ENCODE measurements at regions not wholly inside any gene's neighbourhood (a gene's known extent, or its start where the extent isn't known, plus 50 kb on each side); places are given as distances from the start of the nearest gene placed in this dataset.

DNA sequence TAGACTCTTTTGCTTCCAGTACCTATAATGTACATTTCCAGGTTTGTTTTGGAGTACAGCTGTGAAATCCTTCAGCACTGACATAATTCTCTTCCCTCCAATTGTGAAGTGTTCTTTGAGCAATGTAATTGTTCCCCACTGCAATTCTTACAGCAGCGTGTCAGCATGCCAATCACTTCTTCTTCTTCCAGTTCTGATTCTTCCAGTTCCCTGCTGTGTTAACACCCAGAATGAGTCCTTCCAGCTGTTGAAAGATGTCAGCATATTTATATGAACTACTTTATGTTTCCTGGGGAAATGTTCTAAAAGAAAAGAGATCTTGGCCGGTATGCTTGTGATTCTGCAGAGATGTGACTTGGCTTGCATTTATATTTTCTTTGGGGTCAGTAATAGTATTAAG lies 213.9 kb downstream of the UNC5CL start:
- no peak for DNase-seq

GRCh38 chr6:40823917-40824891 lies 214.8 kb downstream of the UNC5CL start:
- DNase-seq, result peak; percentile 24 to 34

DNA sequence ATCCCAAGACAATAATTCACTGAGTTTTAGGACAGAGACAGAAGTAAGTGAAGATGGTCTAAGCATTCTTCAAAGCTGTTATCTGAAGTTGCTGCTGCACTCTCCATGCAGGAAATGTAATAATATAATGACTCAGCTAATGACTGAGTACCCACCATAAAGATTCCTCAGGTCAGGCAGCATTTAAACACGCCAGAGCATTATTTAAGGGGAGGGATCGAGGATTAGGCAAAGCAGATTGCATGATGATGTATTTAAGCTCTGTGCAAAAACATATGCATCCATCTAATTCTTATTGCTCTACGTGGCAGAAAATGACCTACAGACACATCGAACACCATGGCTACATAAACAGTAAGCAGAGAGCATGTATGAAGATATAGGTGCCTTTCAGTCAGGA lies 216.4 kb downstream of the UNC5CL start:
- DNase-seq, result no peak

DNA sequence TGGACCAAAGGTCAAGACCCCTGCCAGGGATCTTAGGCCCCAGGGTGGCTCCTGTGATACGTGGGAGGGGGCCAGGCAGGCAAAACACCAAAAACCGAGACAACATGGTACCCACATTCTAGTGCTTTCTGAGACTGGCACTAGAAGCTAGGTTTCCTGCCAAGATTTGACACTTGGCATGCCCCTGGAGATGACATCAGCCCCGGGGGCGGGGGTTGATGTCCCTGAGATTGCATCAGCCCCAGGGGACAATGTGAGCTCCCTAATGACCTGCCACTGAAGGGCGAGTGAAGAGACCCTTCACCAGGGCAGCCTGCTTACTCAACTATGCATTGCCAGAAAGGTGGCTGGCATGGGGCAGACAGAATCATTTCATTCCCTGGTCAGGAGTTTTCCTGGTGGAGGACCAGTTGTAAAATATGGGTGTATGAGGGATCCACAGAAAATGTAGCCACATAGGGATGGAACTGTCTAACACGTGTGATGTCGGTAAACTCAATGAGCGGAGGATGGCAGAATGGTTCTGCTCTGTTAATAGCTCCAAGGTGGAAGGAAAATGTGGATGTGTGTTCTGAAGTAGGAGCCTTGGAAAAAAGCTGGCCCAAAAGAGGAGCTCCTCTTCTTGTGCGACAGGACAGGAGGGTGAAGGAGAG lies 219.7 kb downstream of the UNC5CL start:
- DNase-seq, result no peak

- DNase-seq, result no peak
Measured at GRCh38 chr6:40817369-40817768, 221.7 kb downstream of the UNC5CL start.

DNA sequence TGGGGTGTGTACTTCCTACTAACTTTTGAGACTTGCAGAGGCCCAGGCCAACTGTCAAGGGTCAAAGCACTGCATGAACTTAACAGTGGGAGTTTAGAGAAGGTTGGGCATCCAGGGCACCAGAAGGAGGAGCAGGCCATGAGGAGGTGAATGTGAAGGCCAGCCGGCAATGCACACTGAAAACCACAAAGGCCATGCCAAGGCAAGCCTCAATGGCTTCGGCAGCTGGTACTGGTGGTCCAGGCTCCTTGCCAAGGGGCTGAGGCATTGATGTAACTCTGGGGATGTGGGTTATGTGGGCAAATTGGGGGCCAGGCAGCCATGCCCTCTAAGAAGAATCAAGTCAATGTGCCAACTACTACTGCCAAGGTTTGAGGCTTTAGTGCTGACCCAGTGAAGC lies 222.4 kb downstream of the UNC5CL start:
- DNase-seq, result no peak

DNA sequence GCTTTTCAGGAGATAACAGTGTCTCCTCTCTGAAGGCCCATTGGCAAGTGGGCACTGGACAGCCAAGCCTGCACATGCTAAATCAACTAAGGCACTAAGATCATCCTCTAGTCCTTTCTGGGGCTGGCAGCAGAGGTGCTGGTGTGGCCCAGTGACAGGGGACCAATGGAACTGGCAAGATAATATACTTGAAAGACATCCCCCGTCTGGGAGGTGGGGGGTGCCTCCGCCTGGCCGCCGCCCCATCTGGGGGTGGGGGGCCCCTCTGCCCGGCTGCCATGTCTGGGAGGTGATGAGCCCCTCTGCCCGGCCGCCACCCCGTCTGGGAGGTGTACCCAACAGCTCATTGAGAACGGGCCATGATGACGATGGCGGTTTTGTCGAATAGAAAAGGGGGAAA lies 223.3 kb downstream of the UNC5CL start:
- no peak for DNase-seq

DNA sequence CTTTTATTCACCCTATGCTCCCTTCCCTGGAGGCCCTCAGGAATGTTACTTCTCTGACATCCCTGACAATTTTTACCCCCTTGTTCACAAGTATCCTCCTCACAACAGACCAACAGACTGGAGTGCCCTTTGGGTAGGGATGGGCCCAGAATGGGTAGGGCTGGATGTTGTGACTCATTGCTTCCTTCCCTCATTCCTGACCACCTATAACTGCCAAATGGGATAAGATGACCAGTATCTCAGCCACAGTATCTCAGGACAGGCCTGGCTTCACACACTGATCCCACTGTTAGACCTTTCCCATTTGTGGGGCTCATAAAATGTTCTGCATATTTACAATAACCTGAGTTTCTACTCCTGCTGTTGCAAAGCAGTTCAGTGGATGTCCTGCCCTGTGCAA lies 223.0 kb upstream of the LRFN2 start:
- no peak for DNase-seq

- no peak for DNase-seq
Measured at GRCh38 chr6:40809627-40810026, 222.5 kb upstream of the LRFN2 start.

DNA sequence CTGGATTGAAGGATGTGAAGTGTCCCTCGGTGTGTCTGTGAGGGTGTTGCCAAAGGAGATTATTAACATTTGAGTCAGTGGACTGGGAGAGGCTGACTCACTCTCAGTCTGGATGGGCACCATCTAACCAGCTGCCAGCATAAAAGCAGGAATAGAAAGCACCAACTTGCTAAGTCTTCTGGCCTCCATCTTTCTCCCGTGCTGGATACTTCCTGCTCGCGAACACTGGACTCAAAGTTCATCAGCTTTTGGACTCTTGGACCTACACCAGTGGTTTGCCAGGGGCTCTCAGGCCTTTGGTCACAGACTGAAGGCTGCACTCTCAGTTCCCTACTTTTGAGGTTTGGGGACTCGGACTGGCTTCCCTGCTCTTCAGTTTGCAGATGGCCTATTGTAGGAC lies 220.3 kb upstream of the LRFN2 start:
- DNase-seq, result no peak

- no peak for DNase-seq
Measured at GRCh38 chr6:40806256-40806864, 219.2 kb upstream of the LRFN2 start.

DNA sequence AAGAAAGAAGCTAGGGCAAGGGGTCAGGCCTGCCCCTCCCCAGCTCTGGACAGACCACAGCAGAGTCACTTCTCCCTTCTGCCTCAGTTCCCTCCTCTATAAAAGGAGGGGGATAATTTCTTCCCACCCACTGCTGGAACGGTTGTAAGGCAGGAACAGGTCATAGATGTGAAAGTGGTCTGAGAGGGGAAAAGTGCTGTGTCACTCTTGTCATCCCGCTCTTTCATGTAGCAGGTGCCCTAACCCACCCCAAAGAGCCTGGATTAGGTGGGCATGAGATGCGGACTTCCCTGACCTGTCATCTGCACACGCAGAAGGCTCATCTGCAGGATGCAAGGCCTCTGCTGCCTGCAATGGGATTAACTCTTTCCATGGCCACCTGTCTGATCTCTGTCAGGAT lies 218.2 kb upstream of the LRFN2 start:
- DNase-seq, result no peak

DNA sequence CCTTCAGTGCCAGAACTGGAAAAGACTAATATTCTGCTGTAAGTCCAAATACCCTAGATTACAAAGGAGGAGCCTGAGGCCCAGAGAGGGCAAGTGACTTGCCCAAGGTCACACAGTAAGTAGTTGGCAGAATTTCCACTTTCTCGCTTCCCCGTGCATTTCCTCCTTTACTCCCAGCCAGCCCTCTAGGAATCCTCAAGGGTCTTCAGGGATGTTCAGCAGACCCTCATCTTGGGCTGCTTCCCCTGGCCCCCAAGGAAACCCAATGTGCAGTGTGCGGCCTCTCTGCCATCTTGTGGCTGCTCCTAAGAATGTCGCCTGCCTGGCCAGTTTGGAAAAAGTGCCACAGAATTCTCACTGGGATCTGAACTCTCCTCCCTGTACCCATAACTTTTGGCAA lies 217.7 kb upstream of the LRFN2 start:
- no peak for DNase-seq

- no peak for DNase-seq
Measured at GRCh38 chr6:40803897-40804702, 216.9 kb upstream of the LRFN2 start.

DNA sequence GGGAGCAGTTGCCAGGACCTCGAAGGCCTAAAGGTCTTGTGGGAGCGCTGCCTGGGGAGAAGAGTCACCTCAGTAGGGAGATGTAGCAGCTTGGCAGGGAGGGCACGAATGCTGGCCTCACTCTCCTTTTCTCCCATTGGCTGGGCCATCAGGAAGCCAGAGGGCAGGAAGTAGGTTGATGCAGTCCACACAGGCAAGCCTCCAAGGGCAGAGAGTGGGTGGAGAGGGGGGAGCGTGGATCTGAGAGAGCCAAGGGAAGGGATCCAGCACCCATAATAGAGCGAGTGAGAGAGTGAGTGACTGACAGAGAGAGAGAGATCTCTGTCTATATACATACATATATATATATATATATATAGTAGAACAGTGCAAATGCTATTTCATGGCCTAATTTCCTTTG lies 215.3 kb upstream of the LRFN2 start:
- no peak for DNase-seq

DNA sequence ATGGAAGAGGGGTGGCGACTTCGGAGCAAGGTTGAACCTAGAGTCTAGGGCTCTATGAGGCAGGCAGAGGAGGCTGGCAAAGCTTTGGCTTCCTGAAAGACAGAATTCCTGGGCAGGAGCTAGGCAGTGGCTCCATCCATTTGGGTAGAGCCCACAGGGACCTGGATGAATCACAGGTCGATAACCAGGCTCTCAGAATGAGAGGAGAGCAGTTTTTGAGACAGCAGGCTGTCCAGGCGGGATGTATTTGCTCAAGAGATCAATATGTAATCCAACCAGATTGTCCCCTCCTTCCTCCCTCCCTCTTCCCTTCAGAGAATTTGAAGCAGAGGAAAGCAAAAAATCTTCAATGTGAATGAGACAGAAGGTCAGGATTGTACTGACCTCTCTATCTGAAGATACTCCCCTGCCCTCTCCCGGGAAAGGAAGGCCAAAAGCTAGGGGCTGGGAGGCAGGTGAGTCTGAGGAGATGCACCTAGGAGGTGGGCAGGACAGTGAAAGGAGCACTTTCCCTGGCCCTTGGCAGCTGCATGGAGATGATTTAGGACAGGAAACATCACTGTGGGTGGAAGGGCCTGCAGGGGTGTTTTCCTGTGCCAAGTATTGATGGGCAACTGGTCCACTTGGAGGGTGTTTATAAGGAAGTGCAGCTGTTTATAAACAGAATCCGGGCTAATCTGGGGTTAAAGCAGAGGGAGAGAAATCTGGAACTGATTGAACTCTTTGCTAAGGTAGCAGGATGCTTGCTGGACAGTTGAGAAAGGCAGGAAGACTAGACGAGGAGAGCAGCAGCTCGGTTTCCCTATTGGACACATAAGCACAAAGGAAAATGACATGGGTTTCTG lies 212.4 kb upstream of the LRFN2 start:
- DNase-seq, result no peak

DNA sequence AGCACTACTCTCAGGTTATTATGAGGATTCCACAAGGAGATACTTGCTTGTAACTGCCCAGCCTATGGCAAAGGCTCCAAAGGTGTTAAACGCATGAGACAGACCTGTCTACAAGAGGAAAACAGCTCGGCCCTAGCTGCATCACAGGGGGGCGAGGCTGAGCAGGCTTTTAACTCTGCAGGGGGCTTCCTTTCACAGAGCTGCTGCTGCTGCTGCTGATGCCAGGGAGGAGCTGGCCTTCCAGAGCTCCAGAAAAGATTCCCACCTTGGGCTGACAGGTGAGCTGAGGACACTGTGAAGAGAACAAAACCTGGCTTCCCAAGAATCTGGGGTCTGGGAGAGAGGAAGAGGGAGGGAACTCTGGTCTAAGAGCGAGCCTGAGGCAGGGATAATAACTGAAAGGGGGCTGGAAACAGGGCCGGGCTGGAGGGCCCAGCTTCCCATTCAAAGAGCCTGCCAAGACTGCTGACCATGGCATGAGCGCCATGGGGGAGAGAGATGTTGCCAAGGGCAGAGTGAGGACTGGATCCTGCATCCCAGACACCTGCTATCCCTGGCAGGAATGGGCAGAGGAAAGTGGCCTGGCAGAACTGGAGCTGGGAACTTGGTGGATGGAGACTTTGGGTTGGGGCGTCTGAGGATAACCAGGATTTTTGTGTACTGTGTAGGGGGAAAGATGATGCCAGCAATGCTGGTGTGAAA lies 211.1 kb upstream of the LRFN2 start:
- no peak for DNase-seq

DNA sequence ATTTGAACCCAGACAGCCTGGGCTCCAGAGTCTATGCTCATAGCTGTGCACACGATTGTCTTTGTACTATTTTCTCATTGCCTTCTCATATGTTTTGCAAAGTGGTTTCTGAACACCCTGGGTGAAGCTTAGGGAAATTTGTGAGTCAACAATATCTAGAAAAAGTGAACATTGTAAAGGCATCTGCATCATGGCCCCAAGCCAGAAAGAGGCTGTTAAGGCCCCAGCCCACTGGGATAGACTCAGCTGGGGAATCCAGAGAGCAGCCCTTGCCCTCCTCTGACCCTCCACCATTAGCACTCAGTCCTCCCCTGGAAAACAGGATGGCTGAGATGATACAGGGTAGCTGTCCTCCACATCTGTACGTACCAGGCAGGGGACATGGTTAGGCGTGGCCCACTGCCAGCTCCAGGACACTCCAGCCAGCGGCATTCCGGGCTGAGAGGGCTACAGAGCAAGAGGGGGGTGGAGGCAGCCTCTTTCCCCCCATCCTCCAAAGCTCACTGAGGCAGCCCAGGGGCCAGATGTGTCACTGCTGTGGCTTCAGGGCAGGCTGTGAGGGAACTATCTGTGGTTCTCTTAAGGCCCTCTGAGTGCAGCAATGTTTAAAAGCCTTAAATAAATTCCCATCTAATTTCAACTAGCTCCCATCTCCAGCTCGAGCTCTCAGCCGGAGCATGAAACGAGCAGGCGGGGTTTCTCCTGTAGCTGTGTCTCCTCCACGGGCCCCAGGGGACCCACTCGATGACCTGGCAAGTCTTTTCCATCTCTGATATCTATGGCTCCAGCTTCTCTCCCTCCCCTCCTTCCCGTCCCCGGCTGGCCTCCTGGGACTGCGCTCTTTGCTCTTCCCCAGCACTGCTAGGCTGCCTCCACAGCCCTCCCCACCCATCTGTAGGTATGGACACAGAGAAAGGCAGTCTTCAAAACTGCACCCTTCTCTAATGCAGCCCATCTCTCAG lies 209.4 kb upstream of the LRFN2 start:
- DNase-seq, result no peak

DNA sequence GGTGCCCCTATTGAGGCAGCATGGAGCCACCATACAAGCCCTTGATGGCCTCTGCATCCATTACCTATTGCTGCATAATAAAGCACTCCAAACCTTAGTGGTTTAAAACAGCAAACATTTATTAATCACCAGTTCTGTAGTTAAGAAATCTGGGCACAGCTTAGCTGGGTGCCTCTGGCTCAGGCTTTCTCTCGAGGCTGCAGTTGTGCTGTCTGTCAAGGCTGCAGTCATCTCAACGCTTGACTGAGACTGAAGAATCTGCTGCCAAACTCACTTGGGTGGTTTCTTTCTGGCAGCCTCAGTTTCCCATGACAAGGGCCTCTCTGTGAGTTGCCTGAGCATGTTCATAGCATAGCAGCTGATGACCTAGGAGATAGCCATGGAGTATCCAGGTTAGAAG lies 207.4 kb upstream of the LRFN2 start:
- DNase-seq, result no peak

DNA sequence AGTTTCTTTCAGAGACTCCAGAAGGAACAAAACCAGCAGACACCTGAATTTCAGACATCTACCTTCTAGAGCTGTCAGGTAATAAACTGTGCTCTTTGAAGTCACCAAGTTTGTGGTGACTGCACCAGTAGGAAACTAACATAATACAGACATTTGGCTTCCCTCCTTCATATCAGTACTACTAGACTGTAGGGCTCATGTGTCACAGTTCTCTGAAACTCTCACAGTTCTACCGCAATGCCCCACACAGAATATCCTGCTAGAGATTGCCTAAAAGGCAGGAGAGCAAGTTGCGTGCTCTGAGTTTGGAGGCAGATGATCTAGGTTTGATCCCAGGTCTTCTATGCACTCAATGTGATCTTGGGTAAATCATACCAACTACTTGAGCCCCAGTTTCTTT lies 205.0 kb upstream of the LRFN2 start:
- no peak for DNase-seq
